RWPE1 (cell line): ENCODE measurements at regions not wholly inside any gene's neighbourhood (a gene's known extent, or its start where the extent isn't known, plus 50 kb on each side); places are given as distances from the start of the nearest gene placed in this dataset.

Experiments
- CTCF ChIA-PET: fragments of 350-600 bp; sonication (Branson Sonifier 250); formaldehyde crosslinking; extraction: SDS; loops from one replicate; lab custom pipeline; 2021; lab: Yijun Ruan, JAX
- POLR2A ChIA-PET: fragments of 400-600 bp; formaldehyde crosslinking; extraction: SDS; loops from one replicate; lab custom pipeline; 2020; ENCODE audit warnings: antibody characterized with exemption; ENCODE audit not compliant: low non-redundant PET; lab: Yijun Ruan, JAX
- DNase-seq: peaks from one replicate; pipeline ENCODE4 v3.0.0; 2012; ENCODE audit warnings: low spot score
- H3K27ac ChIP-seq: fragments of 450-650 bp; 2 replicates; pipeline ENCODE4 v1.5.1; 2017
- CTCF ChIP-seq: fragments of 450-650 bp; conservative IDR thresholded peaks from 2 replicates; pipeline ENCODE4 v1.5.1; 2017; ENCODE audit warnings: low read depth, mild to moderate bottlenecking

- no peak for TF ChIP-seq CTCF
- ChIA-PET POLR2A (no interaction called here), CTCF (no interaction called here)
- no peak overlapping the region for H3K27ac ChIP-seq
- no peak for DNase-seq
These were observed 58.4 kb upstream of the RUNX1 start for GRCh38 chr21:35107520-35107919.

GRCh38 chr21:35106246-35106835, 57.2 kb upstream of the RUNX1 start:
- no peak overlapping the region for H3K27ac ChIP-seq
- ChIA-PET CTCF (no interaction called here), POLR2A (no interaction called here)
- DNase-seq, result no peak
- no peak for TF ChIP-seq CTCF

- ChIA-PET CTCF (no interaction called here), POLR2A (no interaction called here)
- TF ChIP-seq CTCF, result no peak
- no peak overlapping the region for H3K27ac ChIP-seq
- DNase-seq, result no peak
These were observed 53.6 kb upstream of the RUNX1 start for GRCh38 chr21:35102488-35103371.

GRCh38 chr21:35100349-35100811, 51.3 kb upstream of the RUNX1 start:
- ChIA-PET CTCF (no interaction called here), POLR2A (no interaction called here)
- no peak for DNase-seq
- TF ChIP-seq CTCF, result no peak
- H3K27ac ChIP-seq, result no peak overlapping the region

GRCh38 chr21:35099310-35099709, 50.2 kb upstream of the RUNX1 start:
- CTCF ChIA-PET, result interaction anchor here (0.6 kb wide), 1 partner anchor 11 kb away, joined by 3 read pairs; no protein-coding TSS in a partner anchor

More at GRCh38 chr21:35099310-35099709, 50.2 kb upstream of the RUNX1 start:
- DNase-seq, result no peak
- POLR2A ChIA-PET, result no interaction called here
- TF ChIP-seq CTCF, result no peak
- H3K27ac ChIP-seq, result no peak overlapping the region
